ENCODE measurements at regions not wholly inside any gene's neighbourhood (a gene's known extent, or its start where the extent isn't known, plus 50 kb on each side); places are given as distances from the start of the nearest gene placed in this dataset.
A peak's percentile ranks its signal among the peaks of the same experiment; 100 is the strongest.

DNA sequence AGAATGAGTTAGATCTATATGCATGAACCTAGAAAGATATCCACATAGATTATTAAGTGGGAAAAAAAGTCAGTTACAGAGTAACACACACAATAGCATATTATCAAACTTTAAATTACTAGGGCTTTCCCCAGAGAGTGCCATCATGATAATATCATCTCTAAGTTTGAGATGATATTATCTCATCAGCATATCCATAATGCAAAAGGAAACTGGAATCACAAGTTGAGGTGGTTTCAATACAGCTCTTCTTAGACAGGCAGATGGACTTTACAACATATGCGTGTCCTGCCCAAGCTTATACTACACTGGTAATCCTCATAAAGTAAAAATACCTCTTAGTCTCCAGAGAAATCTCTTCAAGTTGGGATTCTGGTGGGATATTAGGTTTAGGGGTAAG, 236.2 kb upstream of the SERP2 start:
- TF ChIP-seq, protein P1, sequence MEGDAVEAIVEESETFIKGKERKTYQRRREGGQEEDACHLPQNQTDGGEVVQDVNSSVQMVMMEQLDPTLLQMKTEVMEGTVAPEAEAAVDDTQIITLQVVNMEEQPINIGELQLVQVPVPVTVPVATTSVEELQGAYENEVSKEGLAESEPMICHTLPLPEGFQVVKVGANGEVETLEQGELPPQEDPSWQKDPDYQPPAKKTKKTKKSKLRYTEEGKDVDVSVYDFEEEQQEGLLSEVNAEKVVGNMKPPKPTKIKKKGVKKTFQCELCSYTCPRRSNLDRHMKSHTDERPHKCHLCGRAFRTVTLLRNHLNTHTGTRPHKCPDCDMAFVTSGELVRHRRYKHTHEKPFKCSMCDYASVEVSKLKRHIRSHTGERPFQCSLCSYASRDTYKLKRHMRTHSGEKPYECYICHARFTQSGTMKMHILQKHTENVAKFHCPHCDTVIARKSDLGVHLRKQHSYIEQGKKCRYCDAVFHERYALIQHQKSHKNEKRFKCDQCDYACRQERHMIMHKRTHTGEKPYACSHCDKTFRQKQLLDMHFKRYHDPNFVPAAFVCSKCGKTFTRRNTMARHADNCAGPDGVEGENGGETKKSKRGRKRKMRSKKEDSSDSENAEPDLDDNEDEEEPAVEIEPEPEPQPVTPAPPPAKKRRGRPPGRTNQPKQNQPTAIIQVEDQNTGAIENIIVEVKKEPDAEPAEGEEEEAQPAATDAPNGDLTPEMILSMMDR (IDR thresholded peaks at IDR 0.05; ENCODE audit: control extremely low read depth, extremely low read depth, low read depth, missing control alignments) = no peak
- DNase-seq (ENCODE audit: extremely low spot score) = no peak
- ChIA-PET CTCF (no interaction called here), POLR2A (no interaction called here)

DNA sequence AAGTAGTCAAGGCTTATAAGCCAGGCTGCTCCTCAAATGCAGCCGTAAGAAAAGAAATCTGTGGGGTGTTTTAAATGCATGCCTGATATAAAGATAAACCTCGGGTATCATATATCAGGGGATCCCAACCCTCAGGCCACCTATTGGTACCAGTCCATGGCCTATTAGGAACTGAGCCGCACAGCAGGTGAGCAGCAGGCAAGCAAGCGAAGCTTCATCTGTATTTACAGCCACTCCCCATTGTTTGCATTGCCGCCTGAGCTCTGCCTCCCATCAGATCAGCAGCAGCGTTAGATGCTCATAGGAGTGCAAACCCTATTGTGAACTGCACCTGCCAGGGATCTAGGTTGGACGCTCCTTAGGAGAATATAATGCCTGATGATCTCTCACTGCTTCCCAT, 233.5 kb upstream of the SERP2 start:
- ChIA-PET CTCF (interaction anchor here (2.0 kb wide), 1 partner anchor 26 kb away, joined by 7 read pairs; no protein-coding TSS in a partner anchor), POLR2A (no interaction called here)
- TF ChIP-seq, protein P1 (IDR thresholded peaks at IDR 0.05; ENCODE audit: control extremely low read depth, extremely low read depth, low read depth, missing control alignments) = no peak
- no peak for DNase-seq (ENCODE audit: extremely low spot score)

DNA sequence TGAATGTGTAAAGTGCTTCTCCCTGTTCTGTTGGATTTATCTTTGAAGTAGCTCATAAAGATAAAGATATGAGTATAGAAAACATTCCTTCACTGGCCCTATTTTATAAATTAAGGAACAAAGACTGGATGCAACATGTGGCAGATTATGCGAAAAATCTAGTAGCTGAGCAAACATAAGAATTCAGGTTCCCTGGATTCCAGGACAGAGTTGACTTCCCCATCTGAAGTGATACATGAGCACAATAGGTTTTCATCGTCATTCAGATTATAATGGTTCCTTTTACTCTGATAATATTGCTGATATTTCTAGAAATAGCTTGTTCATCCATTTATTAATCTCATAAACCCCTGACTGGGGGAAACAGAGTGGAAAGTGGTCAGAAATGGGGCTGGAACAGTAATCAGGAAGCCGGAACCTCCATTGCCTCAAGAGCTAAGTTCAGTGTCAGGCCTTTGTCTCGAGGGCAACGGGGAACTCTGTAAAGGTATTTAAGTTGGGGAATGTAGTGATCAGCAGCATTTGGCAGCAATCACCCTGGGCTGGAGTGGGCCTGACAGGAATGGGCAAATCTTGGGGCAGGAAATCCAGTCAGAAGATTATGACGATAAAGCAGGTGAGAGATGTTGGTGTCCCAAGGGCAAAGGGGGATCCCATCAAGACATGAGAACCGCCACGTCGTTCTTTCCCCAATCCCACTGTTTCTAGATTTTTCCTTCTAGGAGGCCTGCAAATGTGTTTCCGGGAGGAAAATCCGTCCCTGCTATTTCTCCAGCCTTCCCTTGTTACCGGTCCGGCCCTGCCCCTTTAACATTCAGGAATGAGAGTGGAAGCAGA, 232.5 kb upstream of the SERP2 start:
- CTCF ChIA-PET = interaction anchor here (1.0 to 2.0 kb wide), 4 partner anchors 8 to 259 kb away, joined by 3 to 7 read pairs (median 3); no protein-coding TSS in a partner anchor
- POLR2A ChIA-PET = interaction anchor here (0.6 kb wide), 1 partner anchor 11 kb away, joined by 3 read pairs; no protein-coding TSS in a partner anchor
- DNase-seq (ENCODE audit: extremely low spot score) = peak; percentile 15
- TF ChIP-seq, protein P1 (IDR thresholded peaks at IDR 0.05; ENCODE audit: control extremely low read depth, extremely low read depth, low read depth, missing control alignments) = no peak

DNA sequence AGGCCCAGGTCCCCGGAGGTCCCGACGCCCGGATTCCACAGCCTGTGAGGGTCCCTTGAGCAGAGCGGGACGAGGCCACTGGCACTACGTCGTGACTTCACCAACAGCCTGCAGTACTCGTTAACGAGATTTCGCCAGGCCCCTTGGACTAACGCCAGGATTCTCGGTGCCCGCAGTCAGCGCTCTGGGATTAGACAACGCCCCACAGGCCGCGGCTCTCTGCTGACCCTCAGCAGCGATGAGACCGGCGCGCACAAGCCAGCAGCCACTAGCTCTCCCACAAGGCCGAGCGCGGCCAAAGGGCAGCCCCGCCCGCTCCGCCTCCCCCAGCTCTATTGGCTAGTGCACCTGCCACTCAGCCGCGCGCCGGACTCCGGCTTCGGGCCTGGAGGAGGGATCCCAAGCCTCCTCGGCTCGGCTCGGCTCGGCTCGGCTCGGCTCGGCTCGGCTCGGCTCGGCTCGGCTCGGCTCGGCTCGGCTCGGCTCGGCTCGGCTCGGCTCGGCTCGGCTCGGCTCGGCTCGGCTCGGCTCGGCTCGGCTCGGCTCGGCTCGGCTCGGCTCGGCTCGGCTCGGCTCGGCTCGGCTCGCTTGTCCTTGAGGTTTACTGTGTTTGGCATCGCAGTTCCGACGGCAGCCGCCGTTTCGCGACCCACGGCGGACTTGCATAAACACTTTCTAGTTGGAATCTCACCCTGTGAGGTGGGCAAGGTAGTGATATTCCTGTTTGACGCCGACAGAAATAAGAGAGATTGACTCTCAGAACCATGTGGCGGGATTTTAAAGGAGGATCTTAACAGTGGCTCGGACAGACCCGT, 231.7 kb upstream of the SERP2 start:
- TF ChIP-seq, protein P1 (IDR thresholded peaks at IDR 0.05; ENCODE audit: control extremely low read depth, extremely low read depth, low read depth, missing control alignments) = no peak
- POLR2A ChIA-PET = interaction anchor here (0.6 kb wide), 2 partner anchors 11 to 31 kb away, joined by 3 read pairs; no protein-coding TSS in a partner anchor
- CTCF ChIA-PET = interaction anchor here (1.0 to 2.0 kb wide), 3 partner anchors 10 to 260 kb away, joined by 3 to 7 read pairs (median 3); no protein-coding TSS in a partner anchor
- peak; percentile 100 for DNase-seq (ENCODE audit: extremely low spot score)

DNA sequence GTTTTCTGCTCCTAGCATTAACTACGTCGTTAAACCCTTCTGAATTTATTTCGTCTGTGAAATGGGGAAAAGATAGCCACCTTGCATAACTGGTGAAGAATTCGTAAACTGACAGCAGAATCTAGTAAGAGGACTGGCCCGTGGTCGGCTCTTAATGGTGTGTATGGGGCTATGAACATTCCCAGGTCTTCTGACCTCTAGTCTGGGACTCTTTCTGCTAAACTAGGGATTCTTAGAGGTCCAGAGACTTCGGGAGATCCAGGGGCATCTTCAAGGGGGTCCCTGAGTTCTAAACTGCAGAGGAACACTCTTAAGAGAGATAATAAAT, 231.1 kb upstream of the SERP2 start:
- no peak for DNase-seq (ENCODE audit: extremely low spot score)
- ChIA-PET CTCF (no interaction called here), POLR2A (no interaction called here)
- TF ChIP-seq, protein P1 (IDR thresholded peaks at IDR 0.05; ENCODE audit: control extremely low read depth, extremely low read depth, low read depth, missing control alignments) = no peak

DNA sequence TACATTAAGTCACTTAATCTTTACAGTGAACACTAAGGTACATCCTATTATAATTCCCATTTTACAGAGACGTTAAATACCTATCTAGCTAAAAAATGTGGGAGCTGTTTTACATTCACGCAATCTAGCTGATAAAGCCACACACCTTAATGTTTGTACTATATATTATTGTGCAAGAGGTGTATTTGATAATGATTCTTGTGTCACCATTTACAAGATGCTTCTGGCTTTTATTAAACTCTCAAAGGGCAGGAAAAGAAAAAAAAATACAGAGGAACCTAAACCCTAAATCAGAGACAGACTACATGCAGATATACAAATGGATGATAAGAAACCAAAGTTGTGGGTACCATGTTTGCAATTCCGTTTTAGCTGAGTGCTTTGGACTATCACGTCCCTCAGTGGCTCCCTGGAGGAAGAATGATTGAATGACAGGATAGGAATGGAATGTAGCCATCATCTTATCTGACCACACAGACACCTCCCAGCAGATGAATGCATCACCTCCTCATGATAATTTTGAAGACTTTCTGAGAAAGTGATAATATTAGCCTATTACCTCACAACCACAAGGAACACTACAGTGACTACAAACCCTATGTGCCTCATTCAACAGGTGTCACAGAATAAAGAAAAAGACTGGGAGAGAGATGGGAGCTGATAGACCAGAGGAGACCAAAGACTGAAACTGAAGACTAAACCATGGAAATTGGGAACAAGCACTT, 230.5 kb upstream of the SERP2 start:
- POLR2A ChIA-PET = no interaction called here
- CTCF ChIA-PET = no interaction called here
- TF ChIP-seq, protein P1 (IDR thresholded peaks at IDR 0.05; ENCODE audit: control extremely low read depth, extremely low read depth, low read depth, missing control alignments) = no peak
- DNase-seq (ENCODE audit: extremely low spot score) = no peak

Measured in GM10248 (cell line).